RWPE2 (cell line): ENCODE measurements at regions not wholly inside any gene's neighbourhood (a gene's known extent, or its start where the extent isn't known, plus 50 kb on each side); places are given as distances from the start of the nearest gene placed in this dataset.

Source experiments
- ATAC-seq: fragments of 200-7000 bp; cut with Tn5 transposase; 3 replicates; pipeline ENCODE4 v1.9.1; 2021; ENCODE audit warnings: low read depth
- DNase-seq: peaks from one replicate; pipeline ENCODE4 v3.0.0-alpha.2; 2020; ENCODE audit warnings: low spot score
- H3K27ac ChIP-seq: fragments of 450-650 bp; 2 replicates; pipeline ENCODE4 v1.5.1; 2017; ENCODE audit warnings: mild to moderate bottlenecking; ENCODE audit not compliant: poor library complexity, severe bottlenecking
- H3K27me3 ChIP-seq: fragments of 250-450 bp; sonication (Bioruptor Pico); 2 replicates; pipeline ENCODE4 v1.5.1; 2021; ENCODE audit warnings: mild to moderate bottlenecking, moderate library complexity; ENCODE audit not compliant: insufficient read depth, poor library complexity, severe bottlenecking
- H3K36me3 ChIP-seq: fragments of 250-450 bp; sonication (Bioruptor Pico); 2 replicates; pipeline ENCODE4 v1.5.1; 2020; ENCODE audit warnings: low read depth, mild to moderate bottlenecking, moderate library complexity
- H3K4me1 ChIP-seq: fragments of 250-450 bp; sonication (Bioruptor Pico); 2 replicates; pipeline ENCODE4 v1.5.1; 2021; ENCODE audit warnings: mild to moderate bottlenecking, moderate library complexity; ENCODE audit not compliant: insufficient read depth, poor library complexity, severe bottlenecking
- H3K4me3 ChIP-seq: fragments of 250-450 bp; sonication (Bioruptor Pico); 2 replicates; pipeline ENCODE4 v1.5.1; 2021; ENCODE audit warnings: mild to moderate bottlenecking, moderate library complexity; ENCODE audit not compliant: severe bottlenecking
- H3K9me3 ChIP-seq: fragments of 250-450 bp; sonication (Bioruptor Pico); 2 replicates; pipeline ENCODE4 v1.5.1; 2021; ENCODE audit warnings: mild to moderate bottlenecking, moderate library complexity; ENCODE audit not compliant: severe bottlenecking
- TF ChIP-seq, protein P1 (sequence below): fragments of 450-650 bp; IDR thresholded peaks from one replicate; pipeline ENCODE4 v1.5.1; 2017; ENCODE audit warnings: mild to moderate bottlenecking, moderate library complexity; ENCODE audit not compliant: poor library complexity, severe bottlenecking

DNA sequence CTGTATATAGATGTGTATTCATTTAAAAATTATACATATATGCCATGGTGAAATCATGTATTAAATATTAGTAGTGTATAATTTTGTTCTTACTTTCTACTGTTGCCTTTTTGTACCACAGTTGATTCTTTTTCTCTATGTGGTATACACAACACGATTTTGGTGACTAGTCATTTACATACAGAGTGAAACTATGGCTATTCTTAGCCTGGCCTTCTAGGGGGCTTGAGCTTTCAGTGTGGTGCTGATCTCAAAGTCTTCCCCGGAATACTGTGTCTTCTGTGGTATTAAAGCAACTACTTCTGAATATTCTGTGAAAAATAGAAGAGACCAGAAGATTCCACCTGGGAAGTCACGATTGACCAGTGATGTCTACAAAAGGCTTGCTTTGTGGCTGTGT is 301.9 kb downstream of the UTRN start:
- H3K36me3 ChIP-seq: no peaks in the 10 kb centered on the region

DNA sequence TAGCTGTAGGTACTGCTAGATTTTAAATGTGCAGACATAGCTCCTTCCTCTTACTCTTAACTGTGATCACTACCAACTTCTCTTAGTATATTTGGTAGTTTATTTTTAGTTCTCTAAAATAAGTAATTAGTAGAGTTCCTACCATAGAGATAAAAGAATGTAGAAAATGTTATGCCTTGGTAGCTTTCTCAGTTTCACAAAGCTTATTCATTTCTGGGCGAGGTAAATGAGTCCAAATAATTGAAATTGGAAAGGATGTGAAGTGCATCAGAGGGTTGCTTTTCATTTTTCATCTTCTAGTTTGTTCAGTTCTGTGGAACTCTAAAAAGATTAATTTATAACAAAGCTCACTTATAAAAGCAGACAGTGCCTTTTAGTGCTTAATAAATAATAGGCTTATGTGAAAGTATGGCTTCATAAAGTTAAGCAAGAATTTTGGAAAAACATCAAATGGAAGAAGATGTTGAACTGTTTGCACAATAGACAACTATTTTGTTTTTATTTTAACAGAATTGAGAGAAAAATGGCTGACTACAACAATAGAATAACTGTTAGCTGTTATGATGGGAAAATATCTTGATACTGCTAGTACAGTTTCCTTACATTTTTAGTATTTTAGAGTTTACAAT is 303.7 kb downstream of the UTRN start:
- Histone ChIP-seq H3K4me3 (no peak overlapping the region), H3K36me3 (no peaks in the 10 kb centered on the region; the same call in 1 of the 2 replicates), H3K27ac (no peak overlapping the region), H3K4me1 (no peaks in the 10 kb centered on the region), H3K27me3 (no peaks in the 10 kb centered on the region), H3K9me3 (no peaks in the 10 kb centered on the region)
- TF ChIP-seq, protein P1, sequence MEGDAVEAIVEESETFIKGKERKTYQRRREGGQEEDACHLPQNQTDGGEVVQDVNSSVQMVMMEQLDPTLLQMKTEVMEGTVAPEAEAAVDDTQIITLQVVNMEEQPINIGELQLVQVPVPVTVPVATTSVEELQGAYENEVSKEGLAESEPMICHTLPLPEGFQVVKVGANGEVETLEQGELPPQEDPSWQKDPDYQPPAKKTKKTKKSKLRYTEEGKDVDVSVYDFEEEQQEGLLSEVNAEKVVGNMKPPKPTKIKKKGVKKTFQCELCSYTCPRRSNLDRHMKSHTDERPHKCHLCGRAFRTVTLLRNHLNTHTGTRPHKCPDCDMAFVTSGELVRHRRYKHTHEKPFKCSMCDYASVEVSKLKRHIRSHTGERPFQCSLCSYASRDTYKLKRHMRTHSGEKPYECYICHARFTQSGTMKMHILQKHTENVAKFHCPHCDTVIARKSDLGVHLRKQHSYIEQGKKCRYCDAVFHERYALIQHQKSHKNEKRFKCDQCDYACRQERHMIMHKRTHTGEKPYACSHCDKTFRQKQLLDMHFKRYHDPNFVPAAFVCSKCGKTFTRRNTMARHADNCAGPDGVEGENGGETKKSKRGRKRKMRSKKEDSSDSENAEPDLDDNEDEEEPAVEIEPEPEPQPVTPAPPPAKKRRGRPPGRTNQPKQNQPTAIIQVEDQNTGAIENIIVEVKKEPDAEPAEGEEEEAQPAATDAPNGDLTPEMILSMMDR: no peak
- DNase-seq (no peak), ATAC-seq (no peak)

More for the DNA sequence above, 301.9 kb downstream of the UTRN start:
- H3K27me3 ChIP-seq: no peaks in the 10 kb centered on the region
- DNase-seq: no peak
- H3K9me3 ChIP-seq: no peaks in the 10 kb centered on the region
- ATAC-seq: no peak
- H3K27ac ChIP-seq: no peak overlapping the region
- TF ChIP-seq, protein P1: no peak
- H3K4me1 ChIP-seq: no peaks in the 10 kb centered on the region
- H3K4me3 ChIP-seq: no peak overlapping the region

- ATAC-seq: no peak
- H3K27ac ChIP-seq: no peak overlapping the region
- TF ChIP-seq, protein P1: no peak
These were observed 305.4 kb downstream of the UTRN start for GRCh38 chr6:144590532-144590931.

DNA sequence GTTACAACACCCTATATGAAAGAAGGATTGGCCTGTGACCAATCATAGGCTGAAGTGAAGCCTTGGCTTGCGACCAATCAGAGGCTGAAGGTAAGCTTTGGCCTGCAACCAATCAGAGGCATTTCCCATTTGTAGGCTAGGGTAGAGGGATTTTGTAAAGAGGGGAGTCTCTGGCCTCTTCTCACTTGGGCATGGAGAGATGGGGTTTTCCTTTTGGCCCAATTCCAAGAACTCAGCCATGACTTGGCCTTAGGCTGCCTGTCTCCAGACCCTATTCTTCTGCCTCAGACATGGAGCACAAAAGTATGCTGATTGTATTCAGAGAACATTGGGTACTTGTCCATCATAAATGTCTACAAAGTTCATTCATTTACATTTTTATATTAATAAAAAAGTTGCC is 308.3 kb downstream of the UTRN start:
- H3K4me3 ChIP-seq: no peak overlapping the region
- H3K36me3 ChIP-seq: no peaks in the 10 kb centered on the region; the same call in 1 of the 2 replicates
- no peaks in the 10 kb centered on the region for H3K27me3 ChIP-seq
- H3K4me1 ChIP-seq: no peaks in the 10 kb centered on the region
- H3K9me3 ChIP-seq: no peaks in the 10 kb centered on the region
- ATAC-seq (no peak), DNase-seq (no peak)
- TF ChIP-seq, protein P1: no peak
- H3K27ac ChIP-seq: no peak overlapping the region

More at GRCh38 chr6:144590532-144590931, 305.4 kb downstream of the UTRN start:
- Histone ChIP-seq H3K27me3 (no peaks in the 10 kb centered on the region), H3K4me3 (no peak overlapping the region), H3K36me3 (no peaks in the 10 kb centered on the region; the same call in 1 of the 2 replicates), H3K4me1 (no peaks in the 10 kb centered on the region), H3K9me3 (no peaks in the 10 kb centered on the region)
- DNase-seq: no peak

- ATAC-seq (no peak), DNase-seq (no peak)
- H3K36me3 ChIP-seq: no peaks in the 10 kb centered on the region; the same call in 1 of the 2 replicates
- H3K27ac ChIP-seq: no peak overlapping the region
- H3K27me3 ChIP-seq: no peaks in the 10 kb centered on the region
- no peak overlapping the region for H3K4me3 ChIP-seq
- no peaks in the 10 kb centered on the region for H3K4me1 ChIP-seq
- H3K9me3 ChIP-seq: no peaks in the 10 kb centered on the region
- TF ChIP-seq, protein P1: no peak
These were observed 309.4 kb downstream of the UTRN start for GRCh38 chr6:144594585-144594984.
